Endothelial cell of umbilical vein (primary cell): ENCODE measurements at regions not wholly inside any gene's neighbourhood (a gene's known extent, or its start where the extent isn't known, plus 50 kb on each side); places are given as distances from the start of the nearest gene placed in this dataset.
A peak's percentile ranks its signal among the peaks of the same experiment; 100 is the strongest.

ENCODE experiments used
- BruUV-seq: library from RNA; stranded (reverse); fragments of 400-500 nt; replicated peaks from 2 replicates; lab custom pipeline; 2021; lab: Mats Ljungman, UMichigan
- CTCF ChIA-PET: fragments of 300-600, 350-600 bp; sonication (Branson Sonifier 250); formaldehyde crosslinking; loops from one replicate; lab custom pipeline; 2021; ENCODE audit warnings: antibody characterized with exemption, inconsistent platforms; lab: Charles Lee
- POLR2A ChIA-PET: fragments of 300-600, 350-600 bp; sonication (Branson Sonifier 250); formaldehyde crosslinking; loops from one replicate; lab custom pipeline; 2021; ENCODE audit warnings: antibody characterized with exemption, inconsistent platforms; lab: Charles Lee
- DNase-seq: peaks from one replicate; pipeline ENCODE4 v3.0.0-alpha.2; 2011; ENCODE audit warnings: low read depth, low spot score
- FAIRE-seq: peaks from 2 replicates; lab custom pipeline; 2011; peaks lifted over from hg19 to GRCh38; lab: Jason Lieb, UNC
- H2AFZ ChIP-seq: 2 replicates; pipeline ENCODE4 v1.6.0; 2012; ENCODE audit warnings: low read depth, low read length, control low read depth, inconsistent platforms
- H3K27ac ChIP-seq: 2 replicates; pipeline ENCODE4 v1.5.1; 2011; ENCODE audit warnings: low read depth, mild to moderate bottlenecking, control low read depth, low read length, moderate library complexity; ENCODE audit not compliant: insufficient read depth
- H3K27me3 ChIP-seq, 2 experiments: 2 replicates each; pipeline versions ENCODE4 v1.6.0 to v1.6.1; 2011; ENCODE audit warnings: low read length in 2 of 2, mixed read lengths in 1 of 2; ENCODE audit not compliant: control insufficient read depth in 2 of 2, insufficient read depth in 2 of 2
- H3K36me3 ChIP-seq, 2 experiments: 2 replicates in 1 of 2; 3 replicates in 1 of 2; pipeline ENCODE4 v1.5.1; 2011; ENCODE audit warnings: low read length in 2 of 2, mild to moderate bottlenecking in 1 of 2, moderate library complexity in 1 of 2; ENCODE audit not compliant: control insufficient read depth in 2 of 2, insufficient read depth in 2 of 2; ENCODE audit errors: extremely low read depth in 1 of 2
- H3K4me1 ChIP-seq: 3 replicates; pipeline ENCODE4 v1.5.1; 2011; ENCODE audit warnings: mild to moderate bottlenecking, low read length; ENCODE audit not compliant: control insufficient read depth, insufficient read depth; ENCODE audit errors: extremely low read depth
- H3K4me2 ChIP-seq: 2 replicates; pipeline ENCODE4 v1.6.1; 2011; ENCODE audit warnings: low read length, control low read depth, mixed read lengths; ENCODE audit not compliant: insufficient read depth
- H3K4me3 ChIP-seq, 3 experiments: fragments of 200-600 bp in 1 of 3; sonication (generic), shearing (Covaris generic) in 1 of 3; replicated peaks in 1 of 3; 2 replicates each; pipeline ENCODE4 v1.5.1; 2011 to 2016; ENCODE audit warnings: control low read depth in 3 of 3, low read length in 3 of 3, mild to moderate bottlenecking in 2 of 3, inconsistent platforms in 1 of 3, low read depth in 1 of 3, moderate library complexity in 1 of 3; ENCODE audit not compliant: insufficient read depth in 1 of 3
- H3K79me2 ChIP-seq: 2 replicates; pipeline ENCODE4 v1.6.0; 2012; ENCODE audit warnings: low read length, inconsistent platforms; ENCODE audit not compliant: control insufficient read depth, insufficient read depth
- H3K9ac ChIP-seq: replicated peaks from 2 replicates; pipeline ENCODE3; 2011; ENCODE audit warnings: low read length, control low read depth; ENCODE audit not compliant: insufficient read depth; ENCODE audit errors: extremely low read depth
- H3K9me1 ChIP-seq: replicated peaks from 3 replicates; pipeline ENCODE4 v1.6.0; 2011; ENCODE audit warnings: mild to moderate bottlenecking, low read length; ENCODE audit not compliant: control insufficient read depth, insufficient read depth; ENCODE audit errors: extremely low read depth
- H3K9me3 ChIP-seq: replicated peaks from 2 replicates; pipeline ENCODE4 v1.5.1; 2012; ENCODE audit warnings: low read length, inconsistent platforms; ENCODE audit not compliant: control insufficient read depth, insufficient read depth
- H4K20me1 ChIP-seq: replicated peaks from 2 replicates; pipeline ENCODE3; 2011; ENCODE audit warnings: mild to moderate bottlenecking, low read length; ENCODE audit not compliant: control insufficient read depth, insufficient read depth; ENCODE audit errors: extremely low read depth
- CTCF ChIP-seq, 2 donors: IDR thresholded peaks; 1 replicate in 1 of 2; 2 replicates in 1 of 2; pipeline ENCODE4 v1.5.1; 2011; ENCODE audit warnings: low read length in 2 of 2, mild to moderate bottlenecking in 2 of 2, moderate library complexity in 2 of 2, control low read depth in 1 of 2, inconsistent platforms in 1 of 2, low read depth in 1 of 2; ENCODE audit not compliant: insufficient read depth in 1 of 2; ENCODE audit errors: extremely low read depth in 1 of 2
- EZH2 ChIP-seq: IDR thresholded peaks from 2 replicates; pipeline ENCODE4 v1.6.1; 2012; ENCODE audit warnings: borderline replicate concordance, low read depth, mild to moderate bottlenecking, moderate library complexity, low read length, inconsistent platforms; ENCODE audit not compliant: severe bottlenecking
- FOS ChIP-seq: IDR thresholded peaks from 2 replicates; pipeline ENCODE4 v1.6.1; 2011; ENCODE audit warnings: mild to moderate bottlenecking, low read length, moderate library complexity, borderline replicate concordance; ENCODE audit not compliant: insufficient read depth
- GATA2 ChIP-seq: IDR thresholded peaks from 2 replicates; pipeline ENCODE4 v1.7.0; 2011; ENCODE audit warnings: low read depth, mild to moderate bottlenecking, moderate library complexity, mixed read lengths, low read length; ENCODE audit not compliant: insufficient read length, insufficient read depth
- JUN ChIP-seq: IDR thresholded peaks from 2 replicates; pipeline ENCODE4 v1.6.1; 2011; ENCODE audit warnings: borderline replicate concordance, low read depth; ENCODE audit not compliant: insufficient read length, insufficient read depth
- MYC ChIP-seq: IDR thresholded peaks from one replicate; pipeline ENCODE4 v1.6.1; 2011; ENCODE audit warnings: mild to moderate bottlenecking, low read depth, low read length
- POLR2A ChIP-seq: IDR thresholded peaks from 2 replicates; pipeline ENCODE4 v1.6.1; 2012; ENCODE audit warnings: low read depth, mild to moderate bottlenecking, control low read depth, low read length
- POLR2AphosphoS5 ChIP-seq: IDR thresholded peaks from 2 replicates; pipeline ENCODE4 v1.6.1; 2012; ENCODE audit warnings: low read depth, mild to moderate bottlenecking, control low read depth, low read length, moderate library complexity; ENCODE audit not compliant: insufficient read depth
- dilution Hi-C: fragments of 300-500 bp; cut with MboI; formaldehyde crosslinking; loops from one replicate; pipeline ENCODE4 v1.15.0; 2019; ENCODE audit warnings: low sequenced_read_pairs; ENCODE audit not compliant: extremely low pct_ligation_motif_present
- intact Hi-C: fragments of 100-400 bp; cut with micrococcal nuclease; formaldehyde crosslinking; loops from one replicate; pipeline ENCODE4 v1.10.0; 2022
- TF ChIP-seq, protein P1 (sequence below): IDR thresholded peaks from 2 replicates; pipeline ENCODE4 v1.6.1; 2011; ENCODE audit not compliant: insufficient read depth, insufficient read length

GRCh38 chr3:160616716-160617115 is 51.3 kb upstream of the KPNA4 start:
- ChIA-PET CTCF (interaction anchor here (1.0 to 1.2 kb wide), 2 partner anchors 12 to 34 kb away, joined by 3 read pairs; no protein-coding TSS in a partner anchor), POLR2A (no interaction called here)
- H3K9me3 ChIP-seq, result no peaks in the 10 kb centered on the region
- FAIRE-seq, result no peak
- H3K9me1 ChIP-seq, result no peaks in the 10 kb centered on the region
- H3K27ac ChIP-seq, result no peak overlapping the region
- intact Hi-C loops, result no loop called here
- BruUV-seq, result no TSS peak
- DNase-seq, result peak; percentile 5
- no peaks in the 10 kb centered on the region for H3K4me1 ChIP-seq
- TF ChIP-seq POLR2A, result no peak
- TF ChIP-seq POLR2AphosphoS5, result no peak
- TF ChIP-seq GATA2, result no peak
- TF ChIP-seq JUN, result no peak
- TF ChIP-seq MYC, result no peak
- TF ChIP-seq, protein P1, sequence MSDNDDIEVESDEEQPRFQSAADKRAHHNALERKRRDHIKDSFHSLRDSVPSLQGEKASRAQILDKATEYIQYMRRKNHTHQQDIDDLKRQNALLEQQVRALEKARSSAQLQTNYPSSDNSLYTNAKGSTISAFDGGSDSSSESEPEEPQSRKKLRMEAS, result no peak
- no peak for TF ChIP-seq FOS
- TF ChIP-seq EZH2, result no peak
- TF ChIP-seq CTCF (IDR thresholded peaks at IDR 0.05; ENCODE audit: extremely low read depth in 1 of 2, insufficient read depth in 1 of 2, low read depth in 1 of 2, low read length in 2 of 2), result no peak
- H3K4me3 ChIP-seq, result no peak overlapping the region
- no peaks in the 10 kb centered on the region for H3K79me2 ChIP-seq
- H3K27me3 ChIP-seq, result peaks cover 3 to 14% of the 10 kb centered on the region in 2 experiments
- dilution Hi-C loops, result no loop called here
- no peaks in the 10 kb centered on the region for H4K20me1 ChIP-seq
- H3K9ac ChIP-seq, result no peak overlapping the region
- no peak overlapping the region for H2AFZ ChIP-seq
- no peak overlapping the region for H3K4me2 ChIP-seq
- no peaks in the 10 kb centered on the region for H3K36me3 ChIP-seq
